ENCODE measurements at regions not wholly inside any gene's neighbourhood (a gene's known extent, or its start where the extent isn't known, plus 50 kb on each side); places are given as distances from the start of the nearest gene placed in this dataset.

DNA sequence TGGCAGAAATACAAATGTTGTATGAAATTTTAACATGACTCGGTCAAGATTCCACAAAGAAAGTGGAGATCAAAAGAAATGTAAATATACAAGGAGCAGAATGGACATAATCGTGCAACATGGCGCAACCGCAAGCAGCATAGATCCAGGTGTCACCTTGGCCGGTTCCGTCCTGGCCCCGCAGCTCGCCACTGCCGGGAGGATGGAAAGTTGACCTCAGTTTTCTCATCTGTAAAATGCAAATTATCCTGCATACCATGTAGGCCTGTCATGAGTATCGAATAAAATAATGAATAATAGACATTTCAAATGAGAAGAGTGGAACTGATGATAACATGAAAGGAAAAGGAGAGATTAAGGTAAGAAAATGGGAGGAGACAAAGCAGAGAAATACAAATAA, 427.3 kb upstream of the SMIM21 start:
- Histone ChIP-seq H4K20me1 (replicated peaks; ENCODE audit: control insufficient read depth, insufficient read depth, low read length) (no peaks in the 10 kb centered on the region), H3K4me2 (ENCODE audit: insufficient read depth, low read length) (no peak overlapping the region), H3K9me3 (replicated peaks; ENCODE audit: control insufficient read depth, insufficient read depth, low read depth, low read length) (no peaks in the 10 kb centered on the region), H3K27me3 (ENCODE audit: control insufficient read depth in 2 of 2, insufficient read depth in 2 of 2, low read length in 2 of 2) (no peaks in the 10 kb centered on the region), H3K4me1 (replicated peaks in 1 of 2; ENCODE audit: control insufficient read depth in 2 of 2, insufficient read depth in 2 of 2, low read length in 2 of 2) (no peaks in the 10 kb centered on the region), H3K9ac (ENCODE audit: insufficient read depth in 1 of 2, low read depth in 2 of 2, low read length in 2 of 2) (no peak overlapping the region), H2AFZ (ENCODE audit: low read depth, low read length) (no peak overlapping the region), H3K9me1 (ENCODE audit: control insufficient read depth, insufficient read depth, low read length) (no peaks in the 10 kb centered on the region), H3K27ac (ENCODE audit: extremely low read depth, low read depth, low read length) (no peak overlapping the region), H3K4me3 (no peak overlapping the region), H3K36me3 (ENCODE audit: control insufficient read depth, insufficient read depth, low read length) (no peaks in the 10 kb centered on the region), H3K79me2 (ENCODE audit: control insufficient read depth, insufficient read depth, low read length) (no peaks in the 10 kb centered on the region)
- TF ChIP-seq, protein P1, sequence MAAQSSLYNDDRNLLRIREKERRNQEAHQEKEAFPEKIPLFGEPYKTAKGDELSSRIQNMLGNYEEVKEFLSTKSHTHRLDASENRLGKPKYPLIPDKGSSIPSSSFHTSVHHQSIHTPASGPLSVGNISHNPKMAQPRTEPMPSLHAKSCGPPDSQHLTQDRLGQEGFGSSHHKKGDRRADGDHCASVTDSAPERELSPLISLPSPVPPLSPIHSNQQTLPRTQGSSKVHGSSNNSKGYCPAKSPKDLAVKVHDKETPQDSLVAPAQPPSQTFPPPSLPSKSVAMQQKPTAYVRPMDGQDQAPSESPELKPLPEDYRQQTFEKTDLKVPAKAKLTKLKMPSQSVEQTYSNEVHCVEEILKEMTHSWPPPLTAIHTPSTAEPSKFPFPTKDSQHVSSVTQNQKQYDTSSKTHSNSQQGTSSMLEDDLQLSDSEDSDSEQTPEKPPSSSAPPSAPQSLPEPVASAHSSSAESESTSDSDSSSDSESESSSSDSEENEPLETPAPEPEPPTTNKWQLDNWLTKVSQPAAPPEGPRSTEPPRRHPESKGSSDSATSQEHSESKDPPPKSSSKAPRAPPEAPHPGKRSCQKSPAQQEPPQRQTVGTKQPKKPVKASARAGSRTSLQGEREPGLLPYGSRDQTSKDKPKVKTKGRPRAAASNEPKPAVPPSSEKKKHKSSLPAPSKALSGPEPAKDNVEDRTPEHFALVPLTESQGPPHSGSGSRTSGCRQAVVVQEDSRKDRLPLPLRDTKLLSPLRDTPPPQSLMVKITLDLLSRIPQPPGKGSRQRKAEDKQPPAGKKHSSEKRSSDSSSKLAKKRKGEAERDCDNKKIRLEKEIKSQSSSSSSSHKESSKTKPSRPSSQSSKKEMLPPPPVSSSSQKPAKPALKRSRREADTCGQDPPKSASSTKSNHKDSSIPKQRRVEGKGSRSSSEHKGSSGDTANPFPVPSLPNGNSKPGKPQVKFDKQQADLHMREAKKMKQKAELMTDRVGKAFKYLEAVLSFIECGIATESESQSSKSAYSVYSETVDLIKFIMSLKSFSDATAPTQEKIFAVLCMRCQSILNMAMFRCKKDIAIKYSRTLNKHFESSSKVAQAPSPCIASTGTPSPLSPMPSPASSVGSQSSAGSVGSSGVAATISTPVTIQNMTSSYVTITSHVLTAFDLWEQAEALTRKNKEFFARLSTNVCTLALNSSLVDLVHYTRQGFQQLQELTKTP (IDR thresholded peaks at IDR 0.05; ENCODE audit: low read depth in 1 of 2, partially characterized antibody in 2 of 2) = no peak
- TF ChIP-seq ZEB2 (IDR thresholded peaks at IDR 0.05) (no peak), KHSRP (IDR thresholded peaks at IDR 0.05) (no peak)
- TF ChIP-seq, protein P2, sequence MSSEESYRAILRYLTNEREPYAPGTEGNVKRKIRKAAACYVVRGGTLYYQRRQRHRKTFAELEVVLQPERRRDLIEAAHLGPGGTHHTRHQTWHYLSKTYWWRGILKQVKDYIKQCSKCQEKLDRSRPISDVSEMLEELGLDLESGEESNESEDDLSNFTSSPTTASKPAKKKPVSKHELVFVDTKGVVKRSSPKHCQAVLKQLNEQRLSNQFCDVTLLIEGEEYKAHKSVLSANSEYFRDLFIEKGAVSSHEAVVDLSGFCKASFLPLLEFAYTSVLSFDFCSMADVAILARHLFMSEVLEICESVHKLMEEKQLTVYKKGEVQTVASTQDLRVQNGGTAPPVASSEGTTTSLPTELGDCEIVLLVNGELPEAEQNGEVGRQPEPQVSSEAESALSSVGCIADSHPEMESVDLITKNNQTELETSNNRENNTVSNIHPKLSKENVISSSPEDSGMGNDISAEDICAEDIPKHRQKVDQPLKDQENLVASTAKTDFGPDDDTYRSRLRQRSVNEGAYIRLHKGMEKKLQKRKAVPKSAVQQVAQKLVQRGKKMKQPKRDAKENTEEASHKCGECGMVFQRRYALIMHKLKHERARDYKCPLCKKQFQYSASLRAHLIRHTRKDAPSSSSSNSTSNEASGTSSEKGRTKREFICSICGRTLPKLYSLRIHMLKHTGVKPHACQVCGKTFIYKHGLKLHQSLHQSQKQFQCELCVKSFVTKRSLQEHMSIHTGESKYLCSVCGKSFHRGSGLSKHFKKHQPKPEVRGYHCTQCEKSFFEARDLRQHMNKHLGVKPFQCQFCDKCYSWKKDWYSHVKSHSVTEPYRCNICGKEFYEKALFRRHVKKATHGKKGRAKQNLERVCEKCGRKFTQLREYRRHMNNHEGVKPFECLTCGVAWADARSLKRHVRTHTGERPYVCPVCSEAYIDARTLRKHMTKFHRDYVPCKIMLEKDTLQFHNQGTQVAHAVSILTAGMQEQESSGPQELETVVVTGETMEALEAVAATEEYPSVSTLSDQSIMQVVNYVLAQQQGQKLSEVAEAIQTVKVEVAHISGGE (CRISPR knock-in tag; IDR thresholded peaks at IDR 0.05) = no peak
- FAIRE-seq = no peak
- intact Hi-C loops (cut with micrococcal nuclease) = no loop called here
- BruUV-seq (replicated peaks) = no TSS peak
- ChIA-PET CTCF (ENCODE audit: low intra/inter-chr PET ratio) (no interaction called here), POLR2A (no interaction called here)
- in situ Hi-C loops (cut with MboI) = no loop called here
- no peak for DNase-seq (ENCODE audit: extremely low read depth in 1 of 4, low spot score in 3 of 4)
- no peak for ATAC-seq
- WGBS (ENCODE audit: insufficient coverage, low coverage, missing lambda C conversion rate) = 3% methylated on average over 10 of the region's 10 CpGs

All from K562 (cell line).